ENCODE measurements at regions not wholly inside any gene's neighbourhood (a gene's known extent, or its start where the extent isn't known, plus 50 kb on each side); places are given as distances from the start of the nearest gene placed in this dataset.
"Not testable (repeated sequence)": the region's sequence is repeated elsewhere in the genome, so short reads cannot be mapped to it uniquely, and the experiment has no call there.

GRCh38 chr14:66025779-66026178, 460.4 kb upstream of the CCDC196 start (continued):
- no peak for TF ChIP-seq REST (IDR thresholded peaks at IDR 0.05; ENCODE audit: unreplicated experiment)
- TF ChIP-seq EZH2 (IDR thresholded peaks at IDR 0.05; ENCODE audit: low read depth, unreplicated experiment), result no peak
- no peak for TF ChIP-seq NANOG (IDR thresholded peaks at IDR 0.05; ENCODE audit: borderline replicate concordance)
- no peak for TF ChIP-seq CREB1 (CRISPR knock-in tag; IDR thresholded peaks at IDR 0.05; ENCODE audit: low read depth)
- no peak for TF ChIP-seq STAT1 (IDR thresholded peaks at IDR 0.05; ENCODE audit: unreplicated experiment)
- no peak for TF ChIP-seq POLR2AphosphoS5 (IDR thresholded peaks at IDR 0.05; ENCODE audit: low read depth)

GRCh38 chr14:66031981-66032380, 454.2 kb upstream of the CCDC196 start:
- not testable (repeated sequence) for H3K27me3 ChIP-seq (ENCODE audit: insufficient read depth); H3K27ac ChIP-seq (ENCODE audit: low read depth); H4K20me1 ChIP-seq (replicated peaks; ENCODE audit: insufficient read depth); H3K4me1 ChIP-seq (ENCODE audit: insufficient read depth); H3K4me2 ChIP-seq; DNase-seq (ENCODE audit: low spot score); H3K27me3 Mint-ChIP-seq (ENCODE audit: insufficient read depth, low read depth, poor library complexity); H3K27ac Mint-ChIP-seq; ATAC-seq; H3K4me3 ChIP-seq; H3F3A ChIP-seq (replicated peaks; ENCODE audit: low read depth); H2AFZ ChIP-seq; H3K36me3 ChIP-seq (ENCODE audit: insufficient read depth); H3K79me2 ChIP-seq (replicated peaks; ENCODE audit: insufficient read depth); H3K9me2 ChIP-seq (ENCODE audit: insufficient read depth); H3K4me3 Mint-ChIP-seq; H3K4me1 Mint-ChIP-seq
- peaks cover 61% of the 10 kb centered on the region for H3K9me3 Mint-ChIP-seq
- peaks cover 27% of the 10 kb centered on the region for H3K36me3 Mint-ChIP-seq (ENCODE audit: low read depth)

- Mint-ChIP-seq H3K4me3 (no peak overlapping the region), H3K9me3 (peaks cover 58% of the 10 kb centered on the region), H3K27ac (no peak overlapping the region), H3K4me1 (no peaks in the 10 kb centered on the region), H3K36me3 (ENCODE audit: low read depth) (peaks cover 27% of the 10 kb centered on the region), H3K27me3 (ENCODE audit: insufficient read depth, low read depth, poor library complexity) (peaks cover 4% of the 10 kb centered on the region)
- Histone ChIP-seq H2AFZ (no peak overlapping the region), H3F3A (replicated peaks; ENCODE audit: low read depth) (no peaks in the 10 kb centered on the region), H4K20me1 (replicated peaks; ENCODE audit: insufficient read depth) (no peaks in the 10 kb centered on the region), H3K27ac (ENCODE audit: low read depth) (no peak overlapping the region), H3K36me3 (ENCODE audit: insufficient read depth) (peaks cover 6% of the 10 kb centered on the region; the same call in 1 of the 2 replicates), H3K9me2 (ENCODE audit: insufficient read depth) (no peaks in the 10 kb centered on the region), H3K4me2 (no peak overlapping the region), H3K4me3 (no peak overlapping the region), H3K79me2 (replicated peaks; ENCODE audit: insufficient read depth) (no peaks in the 10 kb centered on the region), H3K27me3 (ENCODE audit: insufficient read depth) (no peaks in the 10 kb centered on the region), H3K4me1 (ENCODE audit: insufficient read depth) (no peaks in the 10 kb centered on the region)
- ATAC-seq (no peak), DNase-seq (ENCODE audit: low spot score) (no peak)
- TF ChIP-seq ZNF114 (CRISPR knock-in tag; IDR thresholded peaks at IDR 0.05), result no peak
- TF ChIP-seq JUNB (IDR thresholded peaks at IDR 0.05; ENCODE audit: unreplicated experiment), result no peak
- no peak for TF ChIP-seq CREB1 (CRISPR knock-in tag; IDR thresholded peaks at IDR 0.05; ENCODE audit: low read depth)
- no peak for TF ChIP-seq ZNF331 (CRISPR knock-in tag; IDR thresholded peaks at IDR 0.05; ENCODE audit: low read depth)
- TF ChIP-seq CTCF (conservative IDR thresholded peaks at IDR 0.05; ENCODE audit: low read depth in 2 of 2), result no peak
Measured at GRCh38 chr14:66032800-66033199, 453.4 kb upstream of the CCDC196 start.
